H9 (cell line): ENCODE measurements at regions not wholly inside any gene's neighbourhood (a gene's known extent, or its start where the extent isn't known, plus 50 kb on each side); places are given as distances from the start of the nearest gene placed in this dataset.

Experiments
- DNase-seq: peaks from one replicate; pipeline ENCODE4 v3.0.0-alpha.2; 2017
- H2AFZ ChIP-seq: one replicate; pipeline ENCODE4 v1.6.1; 2013; ENCODE audit warnings: mild to moderate bottlenecking, low read length, control low read depth, moderate library complexity
- H2AK5ac ChIP-seq: 2 replicates; pipeline ENCODE4 v1.6.1; 2013; ENCODE audit warnings: low read length, control low read depth, mixed read lengths; ENCODE audit not compliant: insufficient read length
- H2BK120ac ChIP-seq: one replicate; pipeline ENCODE4 v1.6.1; 2013; ENCODE audit warnings: low read depth, mild to moderate bottlenecking, low read length, control low read depth, inconsistent platforms; ENCODE audit not compliant: poor library complexity, severe bottlenecking
- H2BK12ac ChIP-seq: 2 replicates; pipeline ENCODE4 v1.6.1; 2013; ENCODE audit warnings: low read length, control low read depth, mixed read lengths, low read depth; ENCODE audit not compliant: insufficient read length
- H2BK15ac ChIP-seq: 2 replicates; pipeline ENCODE4 v1.6.1; 2013; ENCODE audit warnings: low read depth, low read length, control low read depth
- H2BK20ac ChIP-seq: one replicate; pipeline ENCODE4 v1.6.1; 2013; ENCODE audit warnings: low read depth, mild to moderate bottlenecking, low read length, control low read depth, inconsistent platforms; ENCODE audit not compliant: poor library complexity, severe bottlenecking
- H2BK5ac ChIP-seq: 2 replicates; pipeline ENCODE4 v1.6.1; 2013; ENCODE audit warnings: low read length, control low read depth, mixed read lengths; ENCODE audit not compliant: insufficient read length
- H3K14ac ChIP-seq: 2 replicates; pipeline ENCODE4 v1.6.1; 2013; ENCODE audit warnings: low read length, control low read depth; ENCODE audit not compliant: insufficient read depth
- H3K18ac ChIP-seq: 2 replicates; pipeline ENCODE4 v1.6.1; 2013; ENCODE audit warnings: low read depth, mild to moderate bottlenecking, mixed read lengths, low read length, control low read depth; ENCODE audit not compliant: insufficient read length
- H3K23ac ChIP-seq: 2 replicates; pipeline ENCODE4 v1.6.1; 2013; ENCODE audit warnings: low read length, control low read depth, mixed read lengths, low read depth; ENCODE audit not compliant: insufficient read length
- H3K23me2 ChIP-seq: 2 replicates; pipeline ENCODE4 v1.6.1; 2013; ENCODE audit warnings: low read depth, mild to moderate bottlenecking, mixed read lengths, low read length, control low read depth; ENCODE audit not compliant: insufficient read length, poor library complexity, severe bottlenecking
- H3K27ac ChIP-seq: 2 replicates; pipeline ENCODE4 v1.5.1; 2013; ENCODE audit warnings: low read length, control low read depth, mixed read lengths, low read depth; ENCODE audit not compliant: insufficient read length
- H3K27me3 ChIP-seq: 2 replicates; pipeline ENCODE4 v1.6.1; 2013; ENCODE audit warnings: low read length, control low read depth, inconsistent platforms; ENCODE audit not compliant: insufficient read depth
- H3K4ac ChIP-seq: 2 replicates; pipeline ENCODE4 v1.6.1; 2013; ENCODE audit warnings: low read depth, mild to moderate bottlenecking, control low read depth, inconsistent platforms, low read length, moderate library complexity
- H3K4me1 ChIP-seq: 2 replicates; pipeline ENCODE4 v1.6.1; 2013; ENCODE audit warnings: low read length, control low read depth, inconsistent platforms; ENCODE audit not compliant: insufficient read depth
- H3K4me2 ChIP-seq: 2 replicates; pipeline ENCODE4 v1.6.1; 2013; ENCODE audit warnings: low read length, control low read depth, mixed read lengths; ENCODE audit not compliant: insufficient read length, insufficient read depth
- H3K56ac ChIP-seq: 2 replicates; pipeline ENCODE4 v1.6.1; 2013; ENCODE audit warnings: low read depth, mild to moderate bottlenecking, mixed read lengths, low read length, control low read depth; ENCODE audit not compliant: insufficient read length
- H3K79me1 ChIP-seq: 2 replicates; pipeline ENCODE4 v1.6.1; 2013; ENCODE audit warnings: low read depth, mild to moderate bottlenecking, moderate library complexity, low read length, control low read depth, inconsistent platforms; ENCODE audit not compliant: insufficient read depth, poor library complexity, severe bottlenecking
- H3K79me2 ChIP-seq: 2 replicates; pipeline ENCODE4 v1.6.1; 2013; ENCODE audit warnings: low read length, control low read depth, inconsistent platforms; ENCODE audit not compliant: insufficient read depth
- H3K9ac ChIP-seq: 2 replicates; pipeline ENCODE4 v1.6.1; 2013; ENCODE audit warnings: low read length, control low read depth, mixed read lengths; ENCODE audit not compliant: insufficient read length; ENCODE audit errors: extremely low read depth
- H3K9me3 ChIP-seq: one replicate; pipeline ENCODE4 v1.6.1; 2013; ENCODE audit warnings: low read depth, low read length, inconsistent platforms; ENCODE audit not compliant: control insufficient read depth
- H3T11ph ChIP-seq: one replicate; pipeline ENCODE4 v1.6.1; 2013; ENCODE audit warnings: mild to moderate bottlenecking, low read length, control low read depth, inconsistent platforms
- H4K20me1 ChIP-seq: one replicate; pipeline ENCODE4 v1.6.1; 2013; ENCODE audit not compliant: control insufficient read depth, insufficient read length, insufficient read depth
- H4K5ac ChIP-seq: 2 replicates; pipeline ENCODE4 v1.6.1; 2013; ENCODE audit warnings: low read depth, mild to moderate bottlenecking, mixed read lengths, low read length, control low read depth; ENCODE audit not compliant: insufficient read length
- H4K8ac ChIP-seq: replicated peaks from 2 replicates; pipeline ENCODE4 v1.6.1; 2013; ENCODE audit warnings: low read length, control low read depth, mixed read lengths, low read depth; ENCODE audit not compliant: insufficient read length
- H4K91ac ChIP-seq: 2 replicates; pipeline ENCODE4 v1.6.1; 2013; ENCODE audit warnings: low read depth, mild to moderate bottlenecking, moderate library complexity, mixed read lengths, low read length, control low read depth; ENCODE audit not compliant: insufficient read length
- H3K27ac Mint-ChIP-seq, 3 experiments: 2 replicates in 2 of 3; 3 replicates in 1 of 3; pipeline ENCODE4 v1.8.0; 2020 to 2021; ENCODE audit warnings: mixed read lengths in 3 of 3, mild to moderate bottlenecking in 1 of 3, moderate library complexity in 1 of 3
- H3K27me3 Mint-ChIP-seq: 2 replicates; pipeline ENCODE4 v1.8.0; 2021; ENCODE audit warnings: low read depth, mild to moderate bottlenecking, moderate library complexity, mixed read lengths
- H3K36me3 Mint-ChIP-seq, 3 experiments: 2 replicates in 2 of 3; 3 replicates in 1 of 3; pipeline ENCODE4 v1.8.0; 2020 to 2021; ENCODE audit warnings: low read depth in 3 of 3, mixed read lengths in 3 of 3; ENCODE audit not compliant: insufficient read depth in 1 of 3
- H3K4me1 Mint-ChIP-seq, 2 experiments: 2 replicates each; pipeline ENCODE4 v1.8.0; 2020; ENCODE audit warnings: mixed read lengths in 2 of 2
- H3K4me3 Mint-ChIP-seq, 2 experiments: 2 replicates in 1 of 2; 3 replicates in 1 of 2; pipeline ENCODE4 v1.8.0; 2020 to 2021; ENCODE audit warnings: mild to moderate bottlenecking in 2 of 2, mixed read lengths in 2 of 2, moderate library complexity in 1 of 2
- H3K9me3 Mint-ChIP-seq, 2 experiments: 2 replicates in 1 of 2; 3 replicates in 1 of 2; pipeline ENCODE4 v1.8.0; 2020; ENCODE audit warnings: mild to moderate bottlenecking in 2 of 2, mixed read lengths in 2 of 2, moderate library complexity in 1 of 2
- WGBS: extraction: QIAGEN DNeasy Blood & Tissue Kit; methylation state at CpG from one replicate; pipeline ENCODE4 v1.1.7; 2013; ENCODE audit warnings: missing lambda C conversion rate, low lambda C conversion rate, mixed read lengths; ENCODE audit not compliant: insufficient read length; ENCODE audit errors: extremely low coverage; 5-methylcytosine and 5-hydroxymethylcytosine counted together
- TF ChIP-seq, protein P1 (sequence below): fragments of 200-600 bp; sonication (generic); conservative IDR thresholded peaks from 3 replicates; pipeline ENCODE4 v1.8.0; 2021; ENCODE audit warnings: antibody characterized with exemption, mild to moderate bottlenecking

GRCh38 chr11:42593441-42593840 lies 718.4 kb upstream of the API5 start:
- Histone ChIP-seq H3K79me1 (no peaks in the 10 kb centered on the region), H3K23ac (no peak overlapping the region), H3K4ac (no peak overlapping the region), H2AK5ac (no peak overlapping the region), H3K56ac (no peak overlapping the region), H3K4me2 (no peak overlapping the region), H4K20me1 (no peaks in the 10 kb centered on the region), H3K23me2 (no peaks in the 10 kb centered on the region), H3K9me3 (no peaks in the 10 kb centered on the region), H2BK12ac (no peak overlapping the region), H3K9ac (no peak overlapping the region), H4K8ac (no peak overlapping the region), H2AFZ (no peak overlapping the region), H4K5ac (no peak overlapping the region), H2BK5ac (no peak overlapping the region), H3K27me3 (no peaks in the 10 kb centered on the region; the same call in 1 of the 2 replicates), H3K18ac (no peak overlapping the region), H2BK20ac (no peak overlapping the region), H3K27ac (no peak overlapping the region), H3K79me2 (no peaks in the 10 kb centered on the region), H3K4me1 (peaks cover 10% of the 10 kb centered on the region), H3T11ph (no peak overlapping the region), H4K91ac (no peak overlapping the region), H2BK120ac (no peak overlapping the region), H3K14ac (no peak overlapping the region), H2BK15ac (no peak overlapping the region)
- H3K36me3 Mint-ChIP-seq = no peaks in the 10 kb centered on the region
- H3K27ac Mint-ChIP-seq = no peak overlapping the region
- H3K27me3 Mint-ChIP-seq = no peaks in the 10 kb centered on the region; the same call in none of the 2 replicates
- TF ChIP-seq, protein P1, sequence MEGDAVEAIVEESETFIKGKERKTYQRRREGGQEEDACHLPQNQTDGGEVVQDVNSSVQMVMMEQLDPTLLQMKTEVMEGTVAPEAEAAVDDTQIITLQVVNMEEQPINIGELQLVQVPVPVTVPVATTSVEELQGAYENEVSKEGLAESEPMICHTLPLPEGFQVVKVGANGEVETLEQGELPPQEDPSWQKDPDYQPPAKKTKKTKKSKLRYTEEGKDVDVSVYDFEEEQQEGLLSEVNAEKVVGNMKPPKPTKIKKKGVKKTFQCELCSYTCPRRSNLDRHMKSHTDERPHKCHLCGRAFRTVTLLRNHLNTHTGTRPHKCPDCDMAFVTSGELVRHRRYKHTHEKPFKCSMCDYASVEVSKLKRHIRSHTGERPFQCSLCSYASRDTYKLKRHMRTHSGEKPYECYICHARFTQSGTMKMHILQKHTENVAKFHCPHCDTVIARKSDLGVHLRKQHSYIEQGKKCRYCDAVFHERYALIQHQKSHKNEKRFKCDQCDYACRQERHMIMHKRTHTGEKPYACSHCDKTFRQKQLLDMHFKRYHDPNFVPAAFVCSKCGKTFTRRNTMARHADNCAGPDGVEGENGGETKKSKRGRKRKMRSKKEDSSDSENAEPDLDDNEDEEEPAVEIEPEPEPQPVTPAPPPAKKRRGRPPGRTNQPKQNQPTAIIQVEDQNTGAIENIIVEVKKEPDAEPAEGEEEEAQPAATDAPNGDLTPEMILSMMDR = no peak
- H3K4me1 Mint-ChIP-seq = peaks cover 25 to 35% of the 10 kb centered on the region in 2 experiments
- DNase-seq = no peak
- H3K4me3 Mint-ChIP-seq = no peak overlapping the region
- H3K9me3 Mint-ChIP-seq = no peaks in the 10 kb centered on the region; a peak in 1 of 5 replicates
- WGBS = no CpG with 5 or more reads among the region's 2 CpGs
